ENCODE measurements at regions not wholly inside any gene's neighbourhood (a gene's known extent, or its start where the extent isn't known, plus 50 kb on each side); places are given as distances from the start of the nearest gene placed in this dataset.
A peak's percentile ranks its signal among the peaks of the same experiment; 100 is the strongest.

GRCh38 chr14:105838591-105839424, 312.4 kb downstream of the TMEM121 start:
- Histone ChIP-seq H3K36me3 (no peaks in the 10 kb centered on the region), H3K27ac (no peak overlapping the region), H3K27me3 (peaks cover 0 to 9% (median 0%) of the 10 kb centered on the region in 9 donors), H3K9me3 (no peaks in the 10 kb centered on the region), H3K4me1 (no peaks in the 10 kb centered on the region), H3K4me3 (no peak overlapping the region)
- intact Hi-C loops (cut with DNase I): no loop called here
- WGBS, 4 donors: 72 to 80% (median 80%) methylated on average over 11 to 15 of the region's 15 CpGs
- TF ChIP-seq POLR2A (IDR thresholded peaks at IDR 0.05) (no peak), CTCF (IDR thresholded peaks at IDR 0.05) (no peak)
- DNase-seq: peak in 1 of 5 donors; percentile 11
- ATAC-seq: no peak

- ATAC-seq (no peak), DNase-seq (peak in 1 of 5 donors; percentile 16)
- Histone ChIP-seq H3K4me1 (no peaks in the 10 kb centered on the region), H3K36me3 (no peaks in the 10 kb centered on the region), H3K27me3 (peaks cover 0 to 9% (median 0%) of the 10 kb centered on the region in 9 donors), H3K9me3 (no peaks in the 10 kb centered on the region), H3K27ac (no peak overlapping the region), H3K4me3 (no peak overlapping the region)
- WGBS, 4 donors: 84 to 86% (median 85%) methylated on average over 14 to 20 of the region's 20 CpGs
- intact Hi-C loops (cut with DNase I): no loop called here
- TF ChIP-seq POLR2A (IDR thresholded peaks at IDR 0.05) (no peak), CTCF (IDR thresholded peaks at IDR 0.05) (no peak)
These were observed 313.3 kb downstream of the TMEM121 start for GRCh38 chr14:105839425-105840265.

DNA sequence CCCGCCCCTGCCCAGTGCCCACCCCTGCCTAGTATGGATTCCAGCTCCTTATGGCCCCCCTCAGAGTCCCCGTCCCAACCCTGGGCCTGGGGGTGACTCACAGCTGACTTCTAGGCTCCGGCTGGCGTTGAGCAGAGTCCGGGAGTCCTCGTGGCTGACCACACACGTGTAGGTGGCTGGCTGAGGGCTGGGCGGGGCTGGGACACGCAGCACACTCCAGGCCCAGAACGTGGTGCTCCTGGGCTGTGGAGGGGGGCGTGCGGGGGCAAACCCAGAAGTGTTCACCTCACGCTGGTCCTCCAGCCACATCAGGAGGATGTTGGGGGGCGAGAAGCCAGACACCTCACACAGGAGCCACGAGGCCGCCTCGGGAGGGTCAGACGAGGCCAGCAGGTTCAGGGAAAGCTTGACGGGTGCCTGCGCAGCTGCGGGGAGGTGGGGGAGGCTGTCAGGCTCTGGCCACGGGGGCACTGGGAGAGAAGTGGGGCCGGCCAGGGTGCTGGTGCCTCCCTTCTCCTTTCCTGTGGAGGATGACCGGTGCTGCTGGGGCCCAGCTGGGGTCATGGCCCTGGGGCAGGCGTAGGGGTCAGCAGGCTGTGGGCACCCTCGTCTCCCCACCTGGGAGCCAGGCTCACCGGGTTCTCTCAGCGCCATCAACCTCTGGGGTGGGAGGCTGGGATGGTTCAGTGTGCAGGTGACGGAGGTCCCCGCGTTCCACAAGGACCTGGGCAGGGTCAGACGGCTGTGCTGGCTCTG, 314.1 kb downstream of the TMEM121 start:
- intact Hi-C loops (cut with DNase I): no loop called here
- 81 to 83% (median 83%) methylated on average over 13 to 32 of the region's 32 CpGs for WGBS, 4 donors
- DNase-seq: no peak
- H3K27me3 ChIP-seq: peaks cover 0 to 11% (median 0%) of the 10 kb centered on the region in 9 donors
- ATAC-seq: no peak
- TF ChIP-seq POLR2A (IDR thresholded peaks at IDR 0.05) (no peak), CTCF (IDR thresholded peaks at IDR 0.05) (no peak)
- no peak overlapping the region for H3K4me3 ChIP-seq
- H3K36me3 ChIP-seq: no peaks in the 10 kb centered on the region
- no peaks in the 10 kb centered on the region for H3K4me1 ChIP-seq
- H3K9me3 ChIP-seq: no peaks in the 10 kb centered on the region
- H3K27ac ChIP-seq: no peak overlapping the region

All from heart left ventricle (tissue), 16 donors.